ENCODE measurements at regions not wholly inside any gene's neighbourhood (a gene's known extent, or its start where the extent isn't known, plus 50 kb on each side); places are given as distances from the start of the nearest gene placed in this dataset.

DNA sequence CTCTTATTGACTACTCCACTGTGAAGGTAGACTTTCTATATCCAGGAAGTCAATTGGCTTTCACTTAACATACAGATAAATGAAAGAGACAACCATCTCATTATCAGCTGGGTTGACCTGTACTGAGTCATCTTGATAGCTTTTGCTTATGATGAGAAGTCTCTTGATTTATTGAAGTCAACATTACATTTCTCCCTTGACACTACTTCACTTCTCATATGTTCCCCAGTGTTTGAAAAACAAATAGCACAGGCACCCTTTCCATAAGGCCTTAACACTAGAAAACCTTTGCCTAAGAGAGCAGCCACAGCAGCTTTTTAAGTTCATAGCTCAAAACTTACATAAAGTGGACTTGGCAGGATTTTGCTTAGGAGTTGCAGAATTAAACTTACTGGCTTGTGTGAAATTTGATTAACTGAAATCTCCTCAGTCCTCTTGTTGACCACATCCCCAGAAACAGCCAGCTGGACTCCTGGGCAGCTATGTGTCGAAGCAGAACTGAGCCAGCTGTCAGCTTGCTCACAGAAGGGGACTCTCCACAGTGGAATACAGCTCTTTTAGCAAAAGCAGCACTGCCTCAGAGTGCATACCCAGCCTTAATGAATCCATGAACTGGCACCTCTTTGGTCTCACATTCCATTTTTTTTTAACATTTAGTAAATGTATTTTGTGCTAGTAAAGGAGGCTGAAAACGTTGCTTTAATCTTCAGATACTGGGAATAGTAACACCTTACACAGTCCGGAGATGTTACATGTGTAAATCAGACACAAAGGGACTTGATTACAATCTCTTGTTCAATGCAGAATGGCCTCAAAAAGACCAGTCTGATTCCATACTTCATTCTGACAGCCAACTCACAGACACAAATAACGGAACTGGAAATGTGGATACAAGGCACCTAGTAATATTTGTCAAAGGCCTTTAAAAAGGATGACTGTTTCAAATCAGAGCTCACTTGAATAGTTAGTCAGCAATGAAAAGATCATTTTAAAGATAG lies 1532.7 kb downstream of the HACE1 start:
- TF ChIP-seq, protein P1, sequence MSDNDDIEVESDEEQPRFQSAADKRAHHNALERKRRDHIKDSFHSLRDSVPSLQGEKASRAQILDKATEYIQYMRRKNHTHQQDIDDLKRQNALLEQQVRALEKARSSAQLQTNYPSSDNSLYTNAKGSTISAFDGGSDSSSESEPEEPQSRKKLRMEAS (IDR thresholded peaks at IDR 0.05): no peak
- no peak for TF ChIP-seq RAD21 (IDR thresholded peaks at IDR 0.05; ENCODE audit: low read depth)
- no peak for TF ChIP-seq CREB1 (IDR thresholded peaks at IDR 0.05; ENCODE audit: low read depth)
- TF ChIP-seq, protein P2, sequence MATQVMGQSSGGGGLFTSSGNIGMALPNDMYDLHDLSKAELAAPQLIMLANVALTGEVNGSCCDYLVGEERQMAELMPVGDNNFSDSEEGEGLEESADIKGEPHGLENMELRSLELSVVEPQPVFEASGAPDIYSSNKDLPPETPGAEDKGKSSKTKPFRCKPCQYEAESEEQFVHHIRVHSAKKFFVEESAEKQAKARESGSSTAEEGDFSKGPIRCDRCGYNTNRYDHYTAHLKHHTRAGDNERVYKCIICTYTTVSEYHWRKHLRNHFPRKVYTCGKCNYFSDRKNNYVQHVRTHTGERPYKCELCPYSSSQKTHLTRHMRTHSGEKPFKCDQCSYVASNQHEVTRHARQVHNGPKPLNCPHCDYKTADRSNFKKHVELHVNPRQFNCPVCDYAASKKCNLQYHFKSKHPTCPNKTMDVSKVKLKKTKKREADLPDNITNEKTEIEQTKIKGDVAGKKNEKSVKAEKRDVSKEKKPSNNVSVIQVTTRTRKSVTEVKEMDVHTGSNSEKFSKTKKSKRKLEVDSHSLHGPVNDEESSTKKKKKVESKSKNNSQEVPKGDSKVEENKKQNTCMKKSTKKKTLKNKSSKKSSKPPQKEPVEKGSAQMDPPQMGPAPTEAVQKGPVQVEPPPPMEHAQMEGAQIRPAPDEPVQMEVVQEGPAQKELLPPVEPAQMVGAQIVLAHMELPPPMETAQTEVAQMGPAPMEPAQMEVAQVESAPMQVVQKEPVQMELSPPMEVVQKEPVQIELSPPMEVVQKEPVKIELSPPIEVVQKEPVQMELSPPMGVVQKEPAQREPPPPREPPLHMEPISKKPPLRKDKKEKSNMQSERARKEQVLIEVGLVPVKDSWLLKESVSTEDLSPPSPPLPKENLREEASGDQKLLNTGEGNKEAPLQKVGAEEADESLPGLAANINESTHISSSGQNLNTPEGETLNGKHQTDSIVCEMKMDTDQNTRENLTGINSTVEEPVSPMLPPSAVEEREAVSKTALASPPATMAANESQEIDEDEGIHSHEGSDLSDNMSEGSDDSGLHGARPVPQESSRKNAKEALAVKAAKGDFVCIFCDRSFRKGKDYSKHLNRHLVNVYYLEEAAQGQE (IDR thresholded peaks at IDR 0.05; ENCODE audit: low read depth): no peak
- TF ChIP-seq FOXM1 (IDR thresholded peaks at IDR 0.05; ENCODE audit: borderline replicate concordance, low read depth): no peak
- no peak for TF ChIP-seq EP300 (IDR thresholded peaks at IDR 0.05; ENCODE audit: borderline replicate concordance)
- TF ChIP-seq, protein P3, sequence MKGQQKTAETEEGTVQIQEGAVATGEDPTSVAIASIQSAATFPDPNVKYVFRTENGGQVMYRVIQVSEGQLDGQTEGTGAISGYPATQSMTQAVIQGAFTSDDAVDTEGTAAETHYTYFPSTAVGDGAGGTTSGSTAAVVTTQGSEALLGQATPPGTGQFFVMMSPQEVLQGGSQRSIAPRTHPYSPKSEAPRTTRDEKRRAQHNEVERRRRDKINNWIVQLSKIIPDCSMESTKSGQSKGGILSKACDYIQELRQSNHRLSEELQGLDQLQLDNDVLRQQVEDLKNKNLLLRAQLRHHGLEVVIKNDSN (IDR thresholded peaks at IDR 0.05): no peak
- TF ChIP-seq YY1 (IDR thresholded peaks at IDR 0.05; ENCODE audit: low read depth): no peak
- TF ChIP-seq TAF1 (IDR thresholded peaks at IDR 0.05; ENCODE audit: low read depth): no peak
- no peak for TF ChIP-seq CEBPB (IDR thresholded peaks at IDR 0.05)
- TF ChIP-seq TCF12 (IDR thresholded peaks at IDR 0.05; ENCODE audit: low read depth): no peak
- no peak for TF ChIP-seq TEAD4 (IDR thresholded peaks at IDR 0.05)
- TF ChIP-seq EGR1 (IDR thresholded peaks at IDR 0.05): no peak
- no peak for TF ChIP-seq NFIC (IDR thresholded peaks at IDR 0.05)

Data from Ishikawa (cell line).